HG03095 (cell line): ENCODE measurements at regions not wholly inside any gene's neighbourhood (a gene's known extent, or its start where the extent isn't known, plus 50 kb on each side); places are given as distances from the start of the nearest gene placed in this dataset.
"Not testable (repeated sequence)": the region's sequence is repeated elsewhere in the genome, so short reads cannot be mapped to it uniquely, and the experiment has no call there.

Experiments
- ATAC-seq: cut with Tn5 transposase; IDR thresholded peaks from one replicate; pipeline ENCODE4 v1.9.1; 2021; ENCODE audit warnings: moderate library complexity; ENCODE audit not compliant: unreplicated experiment

DNA sequence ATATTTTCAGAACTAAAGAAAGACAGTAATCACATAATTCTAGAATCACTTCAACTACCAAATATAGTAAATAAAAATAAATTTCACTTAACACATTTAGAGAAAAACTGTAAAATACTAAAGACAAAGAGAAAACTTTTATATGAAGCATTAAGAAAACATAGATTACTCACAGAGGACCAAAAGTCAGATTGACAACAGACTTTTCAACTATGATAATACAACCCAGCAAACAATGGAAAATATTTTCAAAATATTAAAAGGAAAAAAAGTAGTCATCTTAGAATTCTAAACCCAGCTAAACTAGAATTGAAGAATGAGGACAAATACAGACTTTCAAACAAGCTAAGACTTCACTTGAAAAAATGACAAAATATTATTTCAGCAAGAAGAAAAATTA is 164.8 kb upstream of the ARID1B start:
- ATAC-seq, result no peak

DNA sequence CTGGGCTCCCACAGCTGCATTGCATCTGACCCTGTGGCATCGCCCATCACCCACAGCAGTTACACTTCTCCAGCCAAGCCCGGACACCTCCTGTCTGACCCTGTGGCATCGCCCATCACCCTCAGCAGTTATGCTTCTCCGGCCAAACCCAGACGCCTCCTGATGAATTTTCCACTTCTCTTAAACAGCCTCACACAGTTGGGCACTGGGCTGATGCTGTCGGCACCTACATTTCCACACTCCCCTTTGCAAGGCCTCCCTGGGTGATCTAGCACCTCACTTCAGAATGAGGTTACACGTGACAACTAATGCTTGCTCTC is 175.2 kb upstream of the ARID1B start:
- ATAC-seq, result no peak

DNA sequence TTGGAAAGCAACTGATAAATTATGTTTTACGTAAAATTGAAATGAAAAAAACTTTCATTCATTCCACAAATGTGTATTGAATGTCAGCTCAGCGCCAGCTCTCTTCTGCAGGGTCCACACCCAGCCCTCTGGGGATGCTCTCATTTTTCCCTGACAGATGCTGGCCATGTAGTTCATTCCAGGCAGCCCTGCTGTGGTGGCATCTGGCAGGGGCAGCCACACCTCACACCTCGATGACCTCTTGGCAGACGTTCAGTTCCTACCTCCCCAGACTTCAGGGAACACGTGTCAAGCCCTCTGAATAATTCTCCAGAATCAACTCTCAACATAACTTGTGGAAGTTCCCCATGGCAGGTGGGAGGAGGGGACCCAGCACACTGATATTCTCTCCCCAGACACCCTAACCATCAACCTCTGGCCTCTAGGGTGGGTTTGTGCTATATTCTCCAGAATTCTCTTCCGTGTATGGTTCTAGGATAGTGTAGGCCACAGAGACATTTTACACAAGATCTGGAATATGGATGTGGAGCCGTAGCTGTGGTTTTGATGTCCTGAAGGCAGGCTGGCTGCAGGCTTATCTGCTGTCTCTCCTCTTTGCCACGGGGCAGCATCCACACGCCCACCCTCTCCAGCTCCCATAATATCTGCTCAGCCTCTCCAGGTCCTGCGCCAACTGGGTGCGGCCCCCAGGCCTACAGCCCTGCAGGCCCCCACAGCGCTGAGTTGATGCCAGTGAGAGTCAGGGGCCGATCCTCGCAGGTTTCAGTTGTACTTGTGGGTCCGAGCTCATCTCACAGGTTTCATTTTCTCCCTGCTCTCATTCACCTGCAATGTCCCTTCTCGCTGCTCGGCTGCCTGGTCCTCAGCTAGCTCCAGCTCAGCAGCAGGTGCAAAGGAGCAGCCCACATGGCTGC is 175.8 kb upstream of the ARID1B start:
- ATAC-seq, result no peak

DNA sequence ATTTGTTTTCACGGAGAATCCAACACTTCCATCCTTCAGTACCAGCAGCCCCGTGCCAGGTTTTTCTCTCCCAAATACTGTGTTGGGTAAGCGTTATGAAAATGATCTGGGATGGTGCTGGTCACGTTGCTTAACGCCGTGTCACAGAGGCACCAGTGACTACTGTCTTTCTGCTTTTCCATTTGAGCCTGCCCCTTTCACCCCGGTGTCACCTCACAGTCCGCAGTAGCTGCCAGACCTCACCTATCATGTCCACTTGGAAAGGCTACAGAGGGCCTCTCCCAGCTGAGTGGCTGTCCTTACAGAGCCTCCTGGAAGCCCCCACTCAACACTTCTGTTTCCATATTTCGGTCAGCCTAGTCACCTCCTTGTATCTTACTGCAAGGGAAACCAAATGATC is 176.5 kb upstream of the ARID1B start:
- no peak for ATAC-seq

DNA sequence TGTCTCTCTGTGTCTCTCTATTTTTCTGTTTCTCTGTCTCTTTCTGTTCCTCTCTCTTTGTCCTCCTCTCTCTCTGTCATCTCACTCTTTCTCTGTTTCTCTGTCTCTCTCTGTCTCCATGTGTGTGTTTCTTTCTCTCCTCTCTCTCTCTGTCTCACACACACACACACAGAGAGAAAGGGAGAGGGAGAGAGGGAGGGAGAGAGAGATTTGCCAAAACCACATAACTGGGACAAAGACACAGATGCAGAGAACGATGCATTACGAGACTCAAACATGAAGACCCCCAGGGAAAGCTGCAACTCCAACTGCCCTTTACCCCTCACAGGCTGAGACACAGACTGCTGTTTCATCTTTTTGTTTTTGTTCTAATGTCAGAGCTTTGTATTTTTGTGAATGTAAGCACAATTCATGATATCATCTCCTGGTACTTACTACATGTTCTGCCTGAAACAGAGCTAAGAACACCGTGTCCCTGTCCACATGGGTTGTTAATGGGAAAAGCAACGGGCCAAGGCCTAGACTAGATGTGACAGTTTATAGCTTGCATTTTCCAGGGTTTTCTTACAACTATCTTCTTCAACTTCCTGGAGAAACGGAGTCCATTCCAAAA is 177.1 kb upstream of the ARID1B start:
- ATAC-seq, result no peak

DNA sequence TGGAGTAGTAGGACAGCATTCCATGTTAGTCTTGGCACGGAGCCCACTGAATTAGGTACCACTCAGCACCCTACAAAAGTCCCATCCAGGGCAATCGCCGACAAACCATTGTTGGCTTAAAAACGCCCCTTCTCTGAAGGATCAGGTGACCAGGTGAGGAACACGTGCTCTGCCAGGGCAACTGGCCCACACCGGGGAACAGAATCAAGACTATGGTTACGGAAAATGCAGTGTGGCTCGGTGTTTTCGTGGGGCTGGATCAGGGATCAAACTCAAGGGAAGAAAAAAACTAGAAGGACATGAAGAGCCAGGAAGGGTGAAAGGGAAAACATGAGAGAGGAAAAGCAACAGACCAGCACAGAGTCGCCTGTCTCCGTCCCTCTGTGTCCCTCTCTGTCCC is 177.8 kb upstream of the ARID1B start:
- no peak for ATAC-seq

DNA sequence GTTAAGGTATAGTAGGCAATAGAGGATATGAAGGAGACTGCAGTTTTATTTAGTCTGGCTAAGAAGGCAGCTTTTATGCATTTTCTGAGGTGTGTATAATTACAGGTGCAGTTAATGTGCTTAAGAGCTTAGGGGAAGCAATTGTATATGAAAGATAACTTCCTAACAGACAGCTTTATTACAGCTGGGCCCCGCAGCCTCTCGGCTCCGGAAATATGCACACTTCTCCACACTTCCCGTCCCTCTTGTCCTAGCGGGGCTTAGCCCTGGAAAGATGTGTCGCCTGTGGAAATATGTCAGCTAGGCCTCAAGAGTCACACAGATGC is 178.4 kb upstream of the ARID1B start:
- no peak for ATAC-seq

DNA sequence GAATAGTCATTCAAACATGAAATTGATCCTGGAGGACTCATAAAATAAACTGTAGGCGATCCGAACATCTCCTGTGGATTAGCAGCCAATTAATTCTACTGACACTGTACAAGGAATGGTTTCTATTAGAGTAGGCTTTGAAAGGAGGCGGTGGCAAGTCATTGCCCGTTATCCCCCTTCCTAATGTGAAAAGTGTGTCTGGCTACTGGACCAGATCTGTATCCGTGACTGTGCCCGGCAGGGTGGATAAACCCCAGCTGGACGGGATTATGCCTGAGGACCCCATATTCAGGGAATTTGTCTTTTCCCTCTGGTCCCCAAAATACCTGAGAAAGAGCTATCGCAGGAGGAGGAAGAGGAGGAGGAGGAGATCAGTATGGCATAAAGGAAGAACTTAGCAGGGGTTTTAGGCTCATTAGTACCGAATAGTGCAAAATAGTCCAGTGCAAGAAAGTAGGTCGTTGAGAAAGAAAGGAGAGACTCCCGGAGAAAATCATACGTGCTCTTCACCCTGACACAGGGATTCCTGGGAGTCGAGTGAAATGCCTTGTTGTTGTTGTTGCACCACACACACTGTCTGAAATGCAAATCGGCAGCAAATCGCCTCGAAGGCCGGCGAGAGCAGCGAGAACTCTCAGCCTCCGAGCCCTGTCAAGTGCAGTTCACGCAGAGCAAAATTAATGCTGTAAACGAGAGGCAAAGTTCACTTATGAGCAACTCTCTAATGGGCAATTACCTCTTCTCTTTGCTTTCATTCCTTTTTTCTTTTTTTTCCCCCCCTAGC is 178.9 kb upstream of the ARID1B start:
- no peak for ATAC-seq

DNA sequence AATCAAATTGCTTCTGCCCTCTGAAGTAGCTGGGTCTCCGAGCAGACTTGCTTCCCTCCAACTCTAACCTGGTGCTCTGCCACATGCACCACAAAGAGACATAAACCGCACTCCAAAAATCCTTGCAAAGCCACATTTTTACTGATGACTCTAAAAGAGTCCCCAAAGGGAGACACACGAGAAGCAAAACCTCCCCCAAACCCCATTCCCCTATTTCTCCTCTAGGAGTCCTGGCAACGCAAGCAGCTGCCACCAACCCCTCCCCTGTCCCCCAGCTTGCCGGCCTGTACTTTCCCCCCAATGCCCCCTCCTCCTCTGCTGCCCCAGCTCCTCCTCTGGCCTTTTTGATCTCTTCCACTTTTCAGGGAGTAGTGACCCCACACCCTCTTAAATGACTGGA is 180.1 kb upstream of the ARID1B start:
- no peak for ATAC-seq

DNA sequence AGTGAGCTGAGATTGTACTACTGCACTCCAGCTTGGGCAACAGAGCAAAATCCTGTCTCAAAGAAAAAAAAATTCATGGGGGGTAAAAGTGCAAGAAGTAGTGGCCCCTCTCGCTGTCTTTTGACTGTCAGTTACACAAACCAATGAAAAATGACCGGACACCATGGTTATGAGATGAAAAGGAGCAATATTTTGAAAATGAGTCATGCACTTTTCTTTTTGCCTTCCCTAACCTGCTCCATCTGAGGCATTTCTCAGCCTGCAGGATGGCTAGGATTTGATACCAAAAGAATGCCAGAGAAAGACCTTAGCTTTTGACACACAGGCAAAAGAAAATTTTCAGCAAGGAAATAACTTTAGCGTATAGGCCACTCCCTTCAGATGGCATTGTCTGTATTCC is 181.7 kb upstream of the ARID1B start:
- ATAC-seq, result no peak

DNA sequence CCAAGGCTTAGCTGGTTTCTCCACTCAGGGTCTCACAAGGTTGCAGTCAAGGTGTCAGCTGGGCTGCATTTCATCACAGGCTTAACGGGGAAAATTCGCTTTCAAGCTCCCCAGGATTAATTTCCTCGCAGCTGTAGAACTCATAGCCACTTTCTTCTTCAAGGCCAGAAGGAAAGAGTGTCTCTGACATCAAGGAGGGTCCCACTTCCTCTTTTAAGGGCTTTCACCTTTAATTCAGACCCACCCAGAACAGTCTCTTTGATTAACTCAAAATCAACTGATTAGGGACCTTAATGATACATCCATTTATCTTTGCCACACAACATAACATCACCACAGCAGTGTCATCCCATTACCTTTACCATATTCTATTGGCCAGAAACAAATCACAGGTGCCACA is 183.3 kb upstream of the ARID1B start:
- no peak for ATAC-seq

DNA sequence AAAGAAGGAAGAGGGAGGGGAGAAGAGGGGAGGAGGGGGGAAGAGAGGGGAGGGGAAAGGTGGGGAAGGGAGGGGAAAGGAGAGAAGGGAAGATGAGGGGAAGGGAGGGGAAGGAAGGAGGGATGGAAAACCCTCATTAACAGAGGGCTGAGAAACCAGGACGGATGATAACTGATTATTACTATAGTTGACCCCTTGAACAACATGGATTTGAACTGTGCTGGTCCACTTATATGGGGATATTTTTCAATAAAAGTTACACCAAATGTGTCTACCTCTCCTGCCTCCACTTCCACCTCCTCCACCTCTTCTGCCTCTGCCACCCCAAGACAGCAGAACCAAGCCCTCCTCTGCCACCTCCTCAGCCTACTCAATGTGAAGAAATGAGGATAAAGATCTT is 184.1 kb upstream of the ARID1B start:
- ATAC-seq, result no peak

DNA sequence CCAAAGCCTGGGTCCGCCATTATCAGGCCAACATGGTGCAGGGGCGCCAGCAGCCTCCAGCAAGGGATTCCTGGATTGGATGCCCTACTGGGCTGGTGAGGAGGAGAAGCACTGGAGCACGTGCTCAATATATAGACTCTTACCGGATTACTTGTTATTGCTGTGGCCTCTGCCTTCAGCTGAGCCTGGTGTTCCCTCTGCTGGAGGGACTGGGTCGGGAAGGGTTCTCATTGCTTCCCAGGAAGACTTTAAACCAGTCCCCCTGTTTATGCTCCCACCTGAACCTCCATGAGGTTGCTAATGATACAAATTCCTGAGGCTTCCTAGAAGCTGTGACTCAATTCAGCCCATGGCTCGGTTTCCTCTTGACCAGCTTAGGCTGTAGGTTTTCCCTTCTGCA is 186.7 kb upstream of the ARID1B start:
- no peak for ATAC-seq

DNA sequence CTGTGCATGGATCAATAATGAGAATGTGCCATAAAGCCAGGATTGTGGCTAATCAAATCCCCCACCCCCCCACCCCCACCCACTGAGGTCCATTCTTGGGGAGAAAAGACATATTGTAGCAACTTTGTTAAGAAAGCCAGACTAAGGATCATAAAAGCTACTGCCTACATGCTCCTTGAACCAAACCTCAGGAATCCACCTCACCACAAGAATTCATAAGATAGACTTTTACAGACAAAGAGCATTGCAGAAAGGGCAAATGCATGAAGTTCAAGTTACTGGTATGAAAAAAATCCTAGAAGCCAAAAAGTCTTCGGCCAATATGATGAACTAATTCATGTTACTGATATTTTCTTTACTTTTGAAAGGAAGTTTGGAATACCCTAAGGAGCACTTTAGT is 187.9 kb upstream of the ARID1B start:
- ATAC-seq, result no peak

DNA sequence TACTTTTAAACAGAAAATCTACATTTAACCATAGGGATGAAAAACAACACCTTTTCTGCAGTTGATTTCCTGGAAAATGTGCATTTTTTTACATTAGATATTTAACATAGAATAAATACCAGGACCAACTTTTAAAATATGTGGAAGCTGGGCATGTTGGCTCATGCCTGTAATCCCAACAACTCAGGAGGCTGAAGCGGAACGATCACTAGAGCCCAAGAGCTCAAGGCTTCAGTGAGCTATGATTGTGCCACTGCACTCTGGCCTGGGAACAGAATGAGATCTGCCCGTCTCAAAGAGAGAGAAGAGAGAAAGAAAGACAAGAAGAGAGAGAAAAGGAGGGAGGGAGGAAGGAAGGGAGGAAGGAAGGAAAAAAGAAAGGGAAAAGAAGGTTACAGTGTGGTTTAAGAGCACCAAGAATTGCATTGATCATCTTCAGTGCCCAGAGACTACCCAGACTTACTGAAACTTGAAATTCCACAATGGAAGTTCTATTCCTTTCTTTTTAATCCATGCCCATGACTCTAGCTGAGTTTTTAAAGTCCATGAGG is 189.4 kb upstream of the ARID1B start:
- no peak for ATAC-seq

DNA sequence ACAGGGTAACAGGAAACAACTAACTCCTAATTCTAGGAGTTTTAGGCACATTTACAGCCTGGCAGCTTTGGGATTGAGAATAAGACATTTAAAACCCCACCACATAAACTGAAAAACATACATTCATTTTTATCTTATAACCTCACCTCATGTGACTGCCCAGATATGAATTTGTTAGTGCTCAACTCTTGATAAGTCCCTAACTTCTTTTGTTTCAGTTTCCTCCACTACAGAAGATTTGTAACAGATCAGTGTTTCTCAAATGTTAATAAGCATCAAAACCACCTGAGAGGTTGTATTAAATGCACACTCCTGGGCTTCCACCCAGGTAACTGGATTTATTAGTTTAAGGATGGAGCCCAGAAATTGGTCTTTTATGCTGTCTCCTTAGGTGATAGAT is 190.1 kb upstream of the ARID1B start:
- ATAC-seq, result no peak

DNA sequence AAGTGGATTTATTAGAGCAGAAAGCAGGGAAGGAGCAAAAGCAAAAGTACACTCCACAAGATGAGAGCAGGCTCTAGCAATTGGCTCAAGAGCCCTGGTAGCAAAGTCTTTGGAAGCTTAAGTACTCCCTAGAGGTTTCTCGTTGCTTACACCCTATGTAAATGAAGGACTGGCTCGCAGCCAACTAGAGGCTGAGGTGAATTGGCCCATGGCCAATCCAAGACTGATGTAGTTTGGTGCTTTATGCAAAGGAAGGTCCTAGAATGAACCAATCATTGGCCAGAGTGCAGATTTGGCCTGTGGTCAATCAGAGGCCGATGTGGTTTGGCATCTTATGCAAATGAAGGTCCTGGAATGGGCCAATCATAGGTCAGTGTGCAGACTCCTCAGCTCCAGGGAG is 191.3 kb upstream of the ARID1B start:
- ATAC-seq, result no peak

DNA sequence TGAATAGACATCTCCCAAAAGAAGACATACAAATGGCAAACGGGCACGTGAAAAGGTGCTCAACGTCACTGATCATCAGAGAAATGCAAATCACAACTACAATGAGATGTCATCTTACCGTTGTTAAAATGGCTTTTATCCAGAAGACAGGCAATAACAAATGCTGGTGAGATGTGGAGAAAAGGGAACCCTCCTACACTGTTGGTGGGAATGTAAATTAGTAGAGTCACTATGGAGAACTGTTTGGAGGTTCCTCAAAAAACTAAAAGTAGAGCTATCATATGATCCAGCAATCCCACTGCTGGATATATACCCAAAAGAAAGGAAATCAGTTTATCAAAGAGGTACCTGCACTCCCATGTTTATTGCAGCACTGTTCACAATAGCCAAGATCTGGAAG is 193.1 kb upstream of the ARID1B start:
- not testable (repeated sequence) for ATAC-seq

DNA sequence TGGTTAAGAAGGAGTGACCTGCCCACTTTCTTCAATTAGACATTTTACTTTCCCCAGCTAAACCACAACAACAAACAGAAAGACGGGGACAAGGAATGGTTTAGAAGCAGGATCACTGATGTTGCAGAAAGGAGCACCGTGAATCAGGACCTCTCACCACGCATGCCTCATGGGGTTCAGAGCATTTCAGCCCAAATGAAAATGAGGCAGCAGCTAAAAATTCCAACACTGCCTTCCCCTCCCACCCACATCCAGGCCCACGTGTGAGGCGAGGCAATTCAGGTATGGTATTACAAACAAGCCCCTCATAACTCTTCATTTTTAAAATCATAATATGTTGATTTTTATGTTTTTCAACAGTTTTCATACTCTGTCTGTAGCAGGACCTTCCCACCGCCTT is 194.1 kb upstream of the ARID1B start:
- no peak for ATAC-seq

DNA sequence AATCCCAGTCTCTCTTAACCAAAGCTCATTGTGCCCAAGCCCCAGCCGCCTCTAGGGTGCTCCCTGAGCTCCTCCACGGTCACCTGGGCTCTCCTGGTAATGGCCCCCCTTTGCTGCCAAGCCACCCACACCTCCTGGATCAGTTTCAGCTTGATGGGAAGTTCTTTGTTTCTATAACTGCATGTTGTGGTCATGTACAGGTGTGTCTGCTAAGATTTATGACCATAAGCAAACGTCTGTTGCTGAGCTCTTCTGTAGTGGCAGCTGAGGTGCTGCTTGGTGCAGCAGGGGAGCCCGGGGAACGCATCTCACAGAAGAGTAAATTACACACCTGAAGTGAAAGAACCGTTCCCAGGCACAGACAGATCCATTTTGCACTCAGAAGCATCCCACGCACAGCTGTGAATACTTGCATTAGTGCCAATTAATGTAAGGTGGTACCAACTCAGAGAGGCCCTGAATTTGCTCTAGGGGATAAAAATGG is 194.6 kb upstream of the ARID1B start:
- no peak for ATAC-seq

DNA sequence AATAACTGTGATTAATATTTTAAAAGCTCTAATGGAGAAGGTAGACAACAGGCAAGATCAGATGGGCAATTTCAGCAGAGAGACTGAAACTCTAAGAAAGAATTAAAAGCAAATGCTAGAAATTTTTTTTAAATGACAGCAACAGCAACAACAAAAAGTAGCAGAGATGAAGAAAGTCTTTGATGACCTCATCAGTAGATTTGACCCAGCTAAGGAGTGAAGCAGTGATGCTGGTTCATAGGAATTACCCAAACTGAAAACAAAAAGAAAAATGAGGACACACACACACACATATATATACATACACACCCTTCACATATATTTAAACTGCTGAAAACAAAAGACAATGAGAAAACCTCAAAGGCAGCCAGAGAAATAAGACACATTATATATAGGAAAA is 197.6 kb upstream of the ARID1B start:
- no peak for ATAC-seq

DNA sequence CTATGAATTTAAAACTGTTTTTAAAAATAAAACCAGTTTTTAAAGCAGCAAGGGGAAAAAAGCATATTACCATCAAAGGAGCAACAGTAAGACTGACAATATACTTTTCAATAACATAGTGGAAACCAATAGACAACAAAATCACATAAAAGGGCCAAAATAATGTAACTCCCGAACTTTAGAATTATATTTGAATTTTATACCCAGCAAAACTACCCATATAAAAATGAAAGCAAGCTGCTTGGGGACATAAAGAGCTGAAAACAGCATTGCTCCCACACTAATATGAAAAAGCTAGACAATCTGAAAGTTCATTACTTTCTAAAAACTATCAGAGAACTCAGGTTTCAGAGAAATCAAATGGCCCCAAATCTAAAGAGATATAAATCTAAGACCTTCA is 199.4 kb upstream of the ARID1B start:
- ATAC-seq, result no peak
